Mesenchymal stem cell (in vitro differentiated cells and primary cell): ENCODE measurements at regions not wholly inside any gene's neighbourhood (a gene's known extent, or its start where the extent isn't known, plus 50 kb on each side); places are given as distances from the start of the nearest gene placed in this dataset.
"Not testable (repeated sequence)": the region's sequence is repeated elsewhere in the genome, so short reads cannot be mapped to it uniquely, and the experiment has no call there.

Experiments used
- DNase-seq: peaks from one replicate; pipeline ENCODE4 v3.0.0-alpha.2; 2013
- H2AFZ ChIP-seq: one replicate; pipeline ENCODE4 v1.6.1; 2013; ENCODE audit warnings: low read depth, mild to moderate bottlenecking, control low read depth, inconsistent platforms, low read length, moderate library complexity
- H2AK5ac ChIP-seq: 2 replicates; pipeline ENCODE4 v1.6.1; 2013; ENCODE audit warnings: low read length, moderate library complexity, mild to moderate bottlenecking, inconsistent platforms; ENCODE audit not compliant: severe bottlenecking
- H2BK120ac ChIP-seq: one replicate; pipeline ENCODE4 v1.6.1; 2013; ENCODE audit warnings: low read depth, mild to moderate bottlenecking, inconsistent platforms, low read length, moderate library complexity
- H2BK12ac ChIP-seq, 2 experiments: one replicate each; pipeline ENCODE4 v1.6.1; 2013; ENCODE audit warnings: inconsistent platforms in 2 of 2, low read length in 2 of 2, mild to moderate bottlenecking in 2 of 2, moderate library complexity in 2 of 2, control low read depth in 1 of 2
- H2BK15ac ChIP-seq: one replicate; pipeline ENCODE4 v1.6.1; 2013; ENCODE audit warnings: mild to moderate bottlenecking, low read depth, inconsistent platforms; ENCODE audit not compliant: poor library complexity, severe bottlenecking
- H2BK5ac ChIP-seq: 2 replicates; pipeline ENCODE4 v1.6.1; 2013; ENCODE audit warnings: low read depth, mild to moderate bottlenecking, low read length, control low read depth, inconsistent platforms; ENCODE audit not compliant: poor library complexity, severe bottlenecking
- H3K14ac ChIP-seq, 2 experiments: one replicate each; pipeline ENCODE4 v1.6.1; 2013; ENCODE audit warnings: inconsistent platforms in 2 of 2, low read length in 2 of 2, control low read depth in 1 of 2, mild to moderate bottlenecking in 1 of 2, moderate library complexity in 1 of 2
- H3K18ac ChIP-seq, 2 experiments: one replicate each; pipeline ENCODE4 v1.6.1; 2013; ENCODE audit warnings: inconsistent platforms in 2 of 2, low read length in 2 of 2, control low read depth in 1 of 2, low read depth in 1 of 2, mild to moderate bottlenecking in 1 of 2
- H3K23ac ChIP-seq, 2 experiments: one replicate each; pipeline ENCODE4 v1.6.1; 2013; ENCODE audit warnings: inconsistent platforms in 2 of 2, low read length in 2 of 2, mild to moderate bottlenecking in 2 of 2, moderate library complexity in 2 of 2, control low read depth in 1 of 2
- H3K27ac ChIP-seq: 2 replicates; pipeline ENCODE4 v1.5.1; 2013; ENCODE audit warnings: mild to moderate bottlenecking, moderate library complexity, low read length, control low read depth, inconsistent platforms; ENCODE audit not compliant: poor library complexity, severe bottlenecking
- H3K27me3 ChIP-seq, 2 experiments: 2 replicates each; pipeline versions ENCODE4 v1.6.1 to v1.7.0; 2013; ENCODE audit warnings: low read length in 2 of 2, mild to moderate bottlenecking in 2 of 2, moderate library complexity in 2 of 2, control low read depth in 1 of 2, inconsistent platforms in 1 of 2; ENCODE audit not compliant: control insufficient read depth in 1 of 2, insufficient read depth in 1 of 2
- H3K36me3 ChIP-seq, 2 experiments: 2 replicates each; pipeline versions ENCODE4 v1.6.1 to v1.7.0; 2013; ENCODE audit warnings: low read length in 2 of 2, control low read depth in 1 of 2, inconsistent platforms in 1 of 2, low read depth in 1 of 2, mild to moderate bottlenecking in 1 of 2; ENCODE audit not compliant: insufficient read depth in 2 of 2, control insufficient read depth in 1 of 2
- H3K4ac ChIP-seq, 2 experiments: one replicate each; pipeline ENCODE4 v1.6.1; 2013; ENCODE audit warnings: inconsistent platforms in 2 of 2, low read length in 2 of 2, mild to moderate bottlenecking in 2 of 2, moderate library complexity in 2 of 2, control low read depth in 1 of 2, low read depth in 1 of 2
- H3K4me1 ChIP-seq: 2 replicates; pipeline ENCODE4 v1.6.1; 2013; ENCODE audit warnings: low read depth, low read length, control low read depth; ENCODE audit not compliant: control insufficient read depth, insufficient read depth
- H3K4me2 ChIP-seq: 2 replicates; pipeline ENCODE4 v1.6.1; 2013; ENCODE audit warnings: low read length, mild to moderate bottlenecking, inconsistent platforms; ENCODE audit not compliant: poor library complexity, severe bottlenecking
- H3K4me3 ChIP-seq, 2 experiments: 2 replicates each; pipeline versions ENCODE4 v1.5.1 to v1.7.0; 2013; ENCODE audit warnings: low read length in 2 of 2, mild to moderate bottlenecking in 2 of 2, control low read depth in 1 of 2, low read depth in 1 of 2; ENCODE audit not compliant: insufficient read depth in 1 of 2
- H3K79me1 ChIP-seq: replicated peaks from 2 replicates; pipeline ENCODE4 v1.6.1; 2013; ENCODE audit warnings: mild to moderate bottlenecking, control low read depth, low read length, inconsistent platforms; ENCODE audit not compliant: poor library complexity, severe bottlenecking
- H3K9ac ChIP-seq: 2 replicates; pipeline ENCODE4 v1.7.0; 2013; ENCODE audit warnings: mild to moderate bottlenecking, low read length, moderate library complexity
- H3K9me3 ChIP-seq: 2 replicates; pipeline ENCODE4 v1.7.0; 2013; ENCODE audit warnings: mild to moderate bottlenecking, low read length; ENCODE audit not compliant: control insufficient read depth
- H4K8ac ChIP-seq: one replicate; pipeline ENCODE4 v1.6.1; 2013; ENCODE audit warnings: inconsistent platforms, mild to moderate bottlenecking, low read length, moderate library complexity
- H4K91ac ChIP-seq: one replicate; pipeline ENCODE4 v1.6.1; 2013; ENCODE audit warnings: mild to moderate bottlenecking, low read length, inconsistent platforms
- WGBS: methylation state at CpG from one replicate; pipeline ENCODE4 v1.1.7; 2013; ENCODE audit warnings: mixed read lengths; 5-methylcytosine and 5-hydroxymethylcytosine counted together

GRCh38 chrX:27156921-27157320 is 306.2 kb downstream of the PPP4R3C start:
- not testable (repeated sequence) for H4K8ac ChIP-seq, H3K27me3 ChIP-seq, H3K4ac ChIP-seq, H2AK5ac ChIP-seq, H3K9me3 ChIP-seq, H2BK15ac ChIP-seq, H3K27ac ChIP-seq, H3K23ac ChIP-seq, H3K79me1 ChIP-seq, H2BK12ac ChIP-seq, H3K4me2 ChIP-seq, H2BK120ac ChIP-seq, H2BK5ac ChIP-seq, H3K4me3 ChIP-seq, H3K9ac ChIP-seq, H3K36me3 ChIP-seq, H2AFZ ChIP-seq, H3K14ac ChIP-seq, H3K18ac ChIP-seq, H3K4me1 ChIP-seq, H4K91ac ChIP-seq, DNase-seq
- 95% methylated on average over 12 of the region's 21 CpGs for WGBS

DNA sequence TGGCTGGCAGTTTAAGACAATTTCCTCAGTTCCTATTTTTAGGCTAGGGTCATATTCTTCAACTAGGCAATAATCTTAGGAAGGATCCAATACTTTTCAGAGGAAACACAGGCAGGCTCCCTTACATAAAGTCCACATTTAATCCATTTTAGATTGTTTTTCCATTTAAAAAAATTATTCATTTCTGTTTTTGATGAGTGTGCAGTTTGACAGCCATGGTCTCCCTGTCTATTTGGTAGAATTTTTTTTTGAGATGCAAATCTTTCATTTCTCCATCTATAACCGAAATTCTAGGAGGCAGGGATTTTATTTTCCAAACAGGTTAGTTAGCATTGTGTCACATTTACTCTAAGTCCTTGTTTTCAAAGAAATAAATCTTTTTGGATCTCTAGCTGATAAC is 326.8 kb downstream of the PPP4R3C start:
- Histone ChIP-seq H3K27ac (no peak overlapping the region), H3K36me3 (no peaks in the 10 kb centered on the region), H2BK120ac (no peak overlapping the region), H3K4me3 (no peak overlapping the region), H4K91ac (no peak overlapping the region), H3K18ac (no peak overlapping the region), H2AFZ (no peak overlapping the region), H3K23ac (no peak overlapping the region), H2BK12ac (no peak overlapping the region), H2BK15ac (no peak overlapping the region), H4K8ac (no peak overlapping the region), H3K79me1 (no peaks in the 10 kb centered on the region), H3K4me2 (no peak overlapping the region), H3K9me3 (no peaks in the 10 kb centered on the region), H2AK5ac (no peak overlapping the region), H3K4ac (no peak overlapping the region), H3K9ac (no peak overlapping the region), H2BK5ac (no peak overlapping the region), H3K27me3 (no peaks in the 10 kb centered on the region), H3K14ac (no peak overlapping the region), H3K4me1 (no peaks in the 10 kb centered on the region)
- WGBS, result no CpG with 5 or more reads among the region's 1 CpG
- no peak for DNase-seq

DNA sequence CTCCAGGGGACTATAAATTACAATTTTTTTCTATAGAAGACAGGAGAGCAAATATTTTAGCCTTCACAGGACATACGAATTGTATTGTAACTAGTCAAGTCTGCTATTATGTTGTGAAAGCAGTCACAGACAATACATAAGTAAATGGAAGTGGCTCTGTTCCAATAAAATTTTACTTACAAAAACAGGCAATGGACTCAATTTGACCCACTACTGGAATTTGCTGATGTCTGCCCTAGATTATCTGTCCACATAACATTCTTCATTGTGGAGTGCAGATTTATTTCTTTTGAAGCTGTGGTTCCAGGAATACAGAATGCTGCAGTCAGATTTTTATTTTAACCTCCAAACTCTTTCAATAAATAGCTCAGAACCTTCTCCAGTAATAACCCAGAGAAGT is 330.3 kb downstream of the PPP4R3C start:
- no peak overlapping the region for H3K23ac ChIP-seq
- H4K91ac ChIP-seq, result no peak overlapping the region
- no peak overlapping the region for H2BK15ac ChIP-seq
- no peak overlapping the region for H3K14ac ChIP-seq
- H3K79me1 ChIP-seq, result no peaks in the 10 kb centered on the region
- WGBS, result no CpG with 5 or more reads among the region's 1 CpG
- H3K9me3 ChIP-seq, result no peaks in the 10 kb centered on the region
- H2BK12ac ChIP-seq, result no peak overlapping the region
- no peak overlapping the region for H3K18ac ChIP-seq
- H3K9ac ChIP-seq, result no peak overlapping the region
- H2AFZ ChIP-seq, result no peak overlapping the region
- no peak overlapping the region for H2BK120ac ChIP-seq
- no peak overlapping the region for H3K4me3 ChIP-seq
- no peak overlapping the region for H4K8ac ChIP-seq
- no peaks in the 10 kb centered on the region for H3K36me3 ChIP-seq
- H3K27me3 ChIP-seq, result no peaks in the 10 kb centered on the region
- DNase-seq, result no peak
- no peak overlapping the region for H3K4ac ChIP-seq
- no peak overlapping the region for H3K27ac ChIP-seq
- H2BK5ac ChIP-seq, result no peak overlapping the region
- H3K4me1 ChIP-seq, result no peaks in the 10 kb centered on the region
- H2AK5ac ChIP-seq, result no peak overlapping the region
- H3K4me2 ChIP-seq, result no peak overlapping the region

DNA sequence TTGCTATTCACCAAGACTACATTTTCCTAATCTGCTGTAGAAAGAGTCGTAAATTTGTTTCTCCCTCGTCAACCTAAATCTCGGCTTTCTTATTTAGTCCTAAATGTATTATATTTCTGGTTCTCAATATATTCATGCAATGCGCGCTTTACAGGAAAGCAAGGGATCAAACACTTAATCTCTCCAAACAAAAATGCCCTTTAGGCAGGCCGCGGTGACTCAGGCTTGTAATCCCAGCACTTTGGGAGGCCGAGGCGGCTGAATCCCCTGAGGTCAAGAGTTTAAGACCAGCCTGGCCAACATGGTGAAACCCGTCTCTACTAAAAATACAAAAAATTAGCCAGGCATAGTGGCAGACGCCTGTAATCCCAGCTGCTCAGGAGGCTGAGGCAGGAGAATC is 376.0 kb downstream of the PPP4R3C start:
- not testable (repeated sequence) for H3K23ac ChIP-seq, H2AK5ac ChIP-seq, H4K8ac ChIP-seq, H2BK5ac ChIP-seq, H3K27me3 ChIP-seq, H2BK15ac ChIP-seq, H3K18ac ChIP-seq, H3K79me1 ChIP-seq, H2BK120ac ChIP-seq, H4K91ac ChIP-seq, H3K4me2 ChIP-seq, H3K4me1 ChIP-seq, H3K14ac ChIP-seq, H3K4me3 ChIP-seq, H2AFZ ChIP-seq, DNase-seq, H3K9ac ChIP-seq, H3K9me3 ChIP-seq, H2BK12ac ChIP-seq, H3K36me3 ChIP-seq, H3K4ac ChIP-seq, H3K27ac ChIP-seq
- WGBS, result 100% methylated on average over 2 of the region's 11 CpGs
